ENCODE measurements at regions not wholly inside any gene's neighbourhood (a gene's known extent, or its start where the extent isn't known, plus 50 kb on each side); places are given as distances from the start of the nearest gene placed in this dataset.

DNA sequence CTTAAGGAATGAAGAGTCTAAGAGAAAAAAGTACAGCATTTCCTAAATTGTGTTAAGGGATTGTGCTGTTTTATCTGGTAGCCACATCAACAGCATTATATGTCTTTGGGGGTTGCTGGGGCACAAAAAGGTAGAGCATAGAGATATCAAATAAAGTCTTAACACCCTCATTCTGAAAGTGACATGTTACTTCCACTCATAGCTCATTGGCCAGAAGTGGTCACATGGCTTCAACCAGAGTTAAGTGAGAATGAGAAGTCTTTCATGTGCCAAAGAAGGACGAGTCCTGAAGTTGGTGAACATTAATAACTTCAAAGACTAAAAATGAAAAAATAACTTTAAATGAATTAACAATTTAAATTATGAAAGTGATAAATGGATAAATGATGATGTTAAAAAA lies 175.7 kb upstream of the ZEB2 start:
- Histone ChIP-seq H3K4me3 (ENCODE audit: insufficient read depth, low read depth, low read length) (no peak overlapping the region), H3K27me3 (ENCODE audit: control insufficient read depth, insufficient read depth, low read length) (no peaks in the 10 kb centered on the region), H3K36me3 (replicated peaks; ENCODE audit: control insufficient read depth, insufficient read depth, low read length) (no peaks in the 10 kb centered on the region)
- DNase-seq, result no peak

GRCh38 chr2:144694456-144694855 lies 174.5 kb upstream of the ZEB2 start:
- no peaks in the 10 kb centered on the region for H3K36me3 ChIP-seq (replicated peaks; ENCODE audit: control insufficient read depth, insufficient read depth, low read length)
- no peak overlapping the region for H3K4me3 ChIP-seq (ENCODE audit: insufficient read depth, low read depth, low read length)
- DNase-seq, result no peak
- H3K27me3 ChIP-seq (ENCODE audit: control insufficient read depth, insufficient read depth, low read length), result no peaks in the 10 kb centered on the region

- Histone ChIP-seq H3K27me3 (ENCODE audit: control insufficient read depth, insufficient read depth, low read length) (no peaks in the 10 kb centered on the region), H3K36me3 (replicated peaks; ENCODE audit: control insufficient read depth, insufficient read depth, low read length) (no peaks in the 10 kb centered on the region), H3K4me3 (ENCODE audit: insufficient read depth, low read depth, low read length) (no peak overlapping the region)
- no peak for DNase-seq
Observed at GRCh38 chr2:144693179-144693578, 173.3 kb upstream of the ZEB2 start.

DNA sequence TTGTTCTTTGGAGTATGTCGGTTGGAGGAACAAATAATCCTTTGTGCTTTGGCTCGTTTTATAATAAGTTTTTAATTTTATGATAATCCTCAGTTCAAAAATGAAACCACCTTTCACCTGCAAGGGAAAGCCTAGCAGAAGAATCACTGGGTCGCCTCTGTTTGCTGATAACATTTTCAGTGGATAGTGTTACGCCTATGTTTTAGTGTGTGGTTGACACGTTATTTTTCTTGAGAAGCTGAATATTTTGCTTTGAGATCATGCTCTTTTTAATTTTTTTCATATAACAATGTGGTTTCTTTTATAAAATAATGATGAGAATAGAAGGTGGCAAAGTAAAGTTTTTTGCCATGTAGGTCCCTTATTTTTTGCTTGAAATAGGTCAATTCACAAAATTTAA lies 172.7 kb upstream of the ZEB2 start:
- Histone ChIP-seq H3K36me3 (replicated peaks; ENCODE audit: control insufficient read depth, insufficient read depth, low read length) (no peaks in the 10 kb centered on the region), H3K27me3 (ENCODE audit: control insufficient read depth, insufficient read depth, low read length) (no peaks in the 10 kb centered on the region), H3K4me3 (ENCODE audit: insufficient read depth, low read depth, low read length) (no peak overlapping the region)
- DNase-seq, result no peak

DNA sequence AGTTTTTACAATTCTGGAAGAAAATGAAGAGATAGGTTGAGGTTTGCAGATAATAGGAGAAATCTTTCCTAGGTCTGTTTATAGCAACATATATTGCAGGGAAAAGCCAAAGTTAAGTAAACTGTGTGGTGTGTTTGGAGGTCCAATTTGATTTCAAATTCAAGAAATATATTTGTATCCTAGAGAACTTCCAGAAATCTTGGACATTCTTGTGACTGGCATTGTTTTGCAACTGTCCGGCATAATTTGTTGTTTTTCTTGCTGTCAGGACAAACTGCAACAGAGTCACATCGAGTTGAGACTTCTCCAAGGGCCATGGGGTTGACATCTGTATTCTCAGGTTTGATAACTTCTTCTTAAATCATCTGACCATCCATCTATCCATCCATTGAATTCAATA lies 170.9 kb upstream of the ZEB2 start:
- Histone ChIP-seq H3K27me3 (ENCODE audit: control insufficient read depth, insufficient read depth, low read length) (no peaks in the 10 kb centered on the region), H3K36me3 (replicated peaks; ENCODE audit: control insufficient read depth, insufficient read depth, low read length) (no peaks in the 10 kb centered on the region), H3K4me3 (ENCODE audit: insufficient read depth, low read depth, low read length) (no peak overlapping the region)
- no peak for DNase-seq

- DNase-seq, result no peak
- H3K27me3 ChIP-seq (ENCODE audit: control insufficient read depth, insufficient read depth, low read length), result no peaks in the 10 kb centered on the region
- no peak overlapping the region for H3K4me3 ChIP-seq (ENCODE audit: insufficient read depth, low read depth, low read length)
Observed at GRCh38 chr2:144686518-144687215, 166.7 kb upstream of the ZEB2 start.

GRCh38 chr2:144683966-144684365 lies 164.0 kb upstream of the ZEB2 start:
- no peak overlapping the region for H3K4me3 ChIP-seq (ENCODE audit: insufficient read depth, low read depth, low read length)
- no peak for DNase-seq
- no peaks in the 10 kb centered on the region for H3K27me3 ChIP-seq (ENCODE audit: control insufficient read depth, insufficient read depth, low read length)
- H3K36me3 ChIP-seq (replicated peaks; ENCODE audit: control insufficient read depth, insufficient read depth, low read length), result no peaks in the 10 kb centered on the region

More at GRCh38 chr2:144686518-144687215, 166.7 kb upstream of the ZEB2 start:
- H3K36me3 ChIP-seq (replicated peaks; ENCODE audit: control insufficient read depth, insufficient read depth, low read length), result no peaks in the 10 kb centered on the region

GRCh38 chr2:144683107-144683753 lies 163.3 kb upstream of the ZEB2 start:
- no peak overlapping the region for H3K4me3 ChIP-seq (ENCODE audit: insufficient read depth, low read depth, low read length)
- H3K27me3 ChIP-seq (ENCODE audit: control insufficient read depth, insufficient read depth, low read length), result no peaks in the 10 kb centered on the region
- DNase-seq, result no peak
- no peaks in the 10 kb centered on the region for H3K36me3 ChIP-seq (replicated peaks; ENCODE audit: control insufficient read depth, insufficient read depth, low read length)

GRCh38 chr2:144682248-144682647 lies 162.3 kb upstream of the ZEB2 start:
- Histone ChIP-seq H3K27me3 (ENCODE audit: control insufficient read depth, insufficient read depth, low read length) (no peaks in the 10 kb centered on the region), H3K36me3 (replicated peaks; ENCODE audit: control insufficient read depth, insufficient read depth, low read length) (no peaks in the 10 kb centered on the region), H3K4me3 (ENCODE audit: insufficient read depth, low read depth, low read length) (no peak overlapping the region)
- DNase-seq, result no peak

GRCh38 chr2:144681389-144681788 lies 161.5 kb upstream of the ZEB2 start:
- Histone ChIP-seq H3K4me3 (ENCODE audit: insufficient read depth, low read depth, low read length) (no peak overlapping the region), H3K27me3 (ENCODE audit: control insufficient read depth, insufficient read depth, low read length) (no peaks in the 10 kb centered on the region), H3K36me3 (replicated peaks; ENCODE audit: control insufficient read depth, insufficient read depth, low read length) (no peaks in the 10 kb centered on the region)
- no peak for DNase-seq

- DNase-seq, result no peak
- Histone ChIP-seq H3K36me3 (replicated peaks; ENCODE audit: control insufficient read depth, insufficient read depth, low read length) (no peaks in the 10 kb centered on the region), H3K4me3 (ENCODE audit: insufficient read depth, low read depth, low read length) (no peak overlapping the region), H3K27me3 (ENCODE audit: control insufficient read depth, insufficient read depth, low read length) (no peaks in the 10 kb centered on the region)
Observed at GRCh38 chr2:144679942-144680341, 160.0 kb upstream of the ZEB2 start.

- Histone ChIP-seq H3K36me3 (replicated peaks; ENCODE audit: control insufficient read depth, insufficient read depth, low read length) (no peaks in the 10 kb centered on the region), H3K4me3 (ENCODE audit: insufficient read depth, low read depth, low read length) (no peak overlapping the region), H3K27me3 (ENCODE audit: control insufficient read depth, insufficient read depth, low read length) (no peaks in the 10 kb centered on the region)
- DNase-seq, result no peak
Observed at GRCh38 chr2:144678736-144679135, 158.8 kb upstream of the ZEB2 start.

DNA sequence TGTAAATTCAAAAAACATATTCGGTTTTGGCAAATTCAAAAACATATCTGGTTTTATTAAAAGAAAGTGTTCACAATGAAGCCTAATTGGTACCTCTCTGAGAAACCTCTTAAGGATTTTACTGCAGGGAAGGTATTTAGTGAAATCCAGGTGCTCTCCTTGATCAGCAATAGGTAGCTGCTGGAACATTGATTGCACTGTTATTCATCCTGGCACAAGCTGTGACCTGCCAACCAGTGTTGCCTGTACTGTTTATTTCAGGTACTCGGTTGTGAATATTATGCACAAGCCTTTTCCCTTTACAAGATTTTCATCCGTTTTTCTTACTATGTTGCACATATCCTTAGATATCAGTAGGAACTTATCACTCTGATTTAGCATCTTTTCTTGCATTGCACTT lies 155.8 kb upstream of the ZEB2 start:
- Histone ChIP-seq H3K36me3 (replicated peaks; ENCODE audit: control insufficient read depth, insufficient read depth, low read length) (no peaks in the 10 kb centered on the region), H3K4me3 (ENCODE audit: insufficient read depth, low read depth, low read length) (no peak overlapping the region), H3K27me3 (ENCODE audit: control insufficient read depth, insufficient read depth, low read length) (no peaks in the 10 kb centered on the region)
- DNase-seq, result no peak

- no peaks in the 10 kb centered on the region for H3K36me3 ChIP-seq (replicated peaks; ENCODE audit: control insufficient read depth, insufficient read depth, low read length)
- no peak overlapping the region for H3K4me3 ChIP-seq (ENCODE audit: insufficient read depth, low read depth, low read length)
- H3K27me3 ChIP-seq (ENCODE audit: control insufficient read depth, insufficient read depth, low read length), result no peaks in the 10 kb centered on the region
- DNase-seq, result no peak
Observed at GRCh38 chr2:144675331-144675730, 155.4 kb upstream of the ZEB2 start.

GRCh38 chr2:144674071-144674470 lies 154.2 kb upstream of the ZEB2 start:
- DNase-seq, result no peak
- Histone ChIP-seq H3K36me3 (replicated peaks; ENCODE audit: control insufficient read depth, insufficient read depth, low read length) (no peaks in the 10 kb centered on the region), H3K4me3 (ENCODE audit: insufficient read depth, low read depth, low read length) (no peak overlapping the region), H3K27me3 (ENCODE audit: control insufficient read depth, insufficient read depth, low read length) (no peaks in the 10 kb centered on the region)

Measured in H7 (cell line).